ENCODE measurements at regions not wholly inside any gene's neighbourhood (a gene's known extent, or its start where the extent isn't known, plus 50 kb on each side); places are given as distances from the start of the nearest gene placed in this dataset.

- Mint-ChIP-seq H3K4me1 (no peaks in the 10 kb centered on the region), H3K36me3 (no peaks in the 10 kb centered on the region), H3K27me3 (ENCODE audit: low read depth in 3 of 3) (peaks cover 0 to 3% (median 2%) of the 10 kb centered on the region in 3 donors), H3K9me3 (peaks cover 0 to 8% (median 3%) of the 10 kb centered on the region in 7 donors), H3K27ac (no peak overlapping the region), H3K4me3 (no peak overlapping the region)
- H4K20me1 ChIP-seq (ENCODE audit: insufficient read depth, low read length), result no peaks in the 10 kb centered on the region
- H3K9me3 ChIP-seq (replicated peaks in 1 of 2; ENCODE audit: control insufficient read depth in 1 of 2, insufficient read depth in 1 of 2, low read length in 2 of 2), result no peaks in the 10 kb centered on the region
- no peaks in the 10 kb centered on the region for H3K36me3 ChIP-seq (replicated peaks in 1 of 2; ENCODE audit: control insufficient read depth in 1 of 2, insufficient read depth in 2 of 2, low read length in 2 of 2)
- TF ChIP-seq CTCF (IDR thresholded peaks at IDR 0.05), result no peak
- no peak overlapping the region for H2AFZ ChIP-seq (ENCODE audit: insufficient read depth, low read depth, low read length, poor library complexity, severe bottlenecking)
- no peak overlapping the region for H3K9ac ChIP-seq (ENCODE audit: insufficient read depth, low read length, poor library complexity, severe bottlenecking)
- H3K79me2 ChIP-seq (ENCODE audit: insufficient read depth, low read length), result no peaks in the 10 kb centered on the region
- intact Hi-C loops (cut with micrococcal nuclease), result no loop called here
- no peak overlapping the region for H3K4me3 ChIP-seq (replicated peaks in 1 of 3; ENCODE audit: low read depth in 2 of 3, low read length in 3 of 3)
- DNase-seq, result no peak
- no peak overlapping the region for H3K27ac ChIP-seq (ENCODE audit: low read depth in 1 of 2, low read length in 2 of 2)
- WGBS (ENCODE audit: insufficient coverage), result 100% methylated on average over 1 of the region's 4 CpGs
- no peak overlapping the region for H3K4me2 ChIP-seq (replicated peaks; ENCODE audit: extremely low read depth, low read length, poor library complexity, severe bottlenecking)
- no peaks in the 10 kb centered on the region for H3K27me3 ChIP-seq (ENCODE audit: control insufficient read depth in 2 of 2, insufficient read depth in 2 of 2, low read length in 2 of 2)
- no peaks in the 10 kb centered on the region for H3K4me1 ChIP-seq (ENCODE audit: control insufficient read depth in 1 of 2, insufficient read depth in 2 of 2, low read length in 2 of 2)
Measured at GRCh38 chr20:52837378-52837777, 134.8 kb upstream of the TSHZ2 start.

GRCh38 chr20:52833901-52834300, 138.3 kb upstream of the TSHZ2 start:
- H3K9ac ChIP-seq (ENCODE audit: insufficient read depth, low read length, poor library complexity, severe bottlenecking), result no peak overlapping the region
- no peaks in the 10 kb centered on the region for H3K27me3 ChIP-seq (ENCODE audit: control insufficient read depth in 2 of 2, insufficient read depth in 2 of 2, low read length in 2 of 2)
- Mint-ChIP-seq H3K36me3 (no peaks in the 10 kb centered on the region), H3K27ac (no peak overlapping the region), H3K9me3 (peaks cover 2 to 10% (median 5%) of the 10 kb centered on the region in 7 donors), H3K4me1 (no peaks in the 10 kb centered on the region), H3K27me3 (ENCODE audit: low read depth in 3 of 3) (peaks cover 0 to 2% (median 2%) of the 10 kb centered on the region in 3 donors), H3K4me3 (no peak overlapping the region)
- no peak overlapping the region for H3K4me3 ChIP-seq (replicated peaks in 1 of 3; ENCODE audit: low read depth in 2 of 3, low read length in 3 of 3)
- H3K79me2 ChIP-seq (ENCODE audit: insufficient read depth, low read length), result no peaks in the 10 kb centered on the region
- H3K4me2 ChIP-seq (replicated peaks; ENCODE audit: extremely low read depth, low read length, poor library complexity, severe bottlenecking), result no peak overlapping the region
- H3K36me3 ChIP-seq (replicated peaks in 1 of 2; ENCODE audit: control insufficient read depth in 1 of 2, insufficient read depth in 2 of 2, low read length in 2 of 2), result no peaks in the 10 kb centered on the region
- no peak for TF ChIP-seq CTCF (IDR thresholded peaks at IDR 0.05)
- 83% methylated on average over 2 of the region's 2 CpGs for WGBS (ENCODE audit: insufficient coverage)
- intact Hi-C loops (cut with micrococcal nuclease), result no loop called here
- H4K20me1 ChIP-seq (ENCODE audit: insufficient read depth, low read length), result no peaks in the 10 kb centered on the region
- no peak for DNase-seq
- no peak overlapping the region for H2AFZ ChIP-seq (ENCODE audit: insufficient read depth, low read depth, low read length, poor library complexity, severe bottlenecking)
- no peak overlapping the region for H3K27ac ChIP-seq (ENCODE audit: low read depth in 1 of 2, low read length in 2 of 2)
- no peaks in the 10 kb centered on the region for H3K4me1 ChIP-seq (ENCODE audit: control insufficient read depth in 1 of 2, insufficient read depth in 2 of 2, low read length in 2 of 2)
- no peaks in the 10 kb centered on the region for H3K9me3 ChIP-seq (replicated peaks in 1 of 2; ENCODE audit: control insufficient read depth in 1 of 2, insufficient read depth in 1 of 2, low read length in 2 of 2)

Data from CD14-positive monocyte (primary cell).